ENCODE measurements at regions not wholly inside any gene's neighbourhood (a gene's known extent, or its start where the extent isn't known, plus 50 kb on each side); places are given as distances from the start of the nearest gene placed in this dataset.
"Not testable (repeated sequence)": the region's sequence is repeated elsewhere in the genome, so short reads cannot be mapped to it uniquely, and the experiment has no call there.

DNA sequence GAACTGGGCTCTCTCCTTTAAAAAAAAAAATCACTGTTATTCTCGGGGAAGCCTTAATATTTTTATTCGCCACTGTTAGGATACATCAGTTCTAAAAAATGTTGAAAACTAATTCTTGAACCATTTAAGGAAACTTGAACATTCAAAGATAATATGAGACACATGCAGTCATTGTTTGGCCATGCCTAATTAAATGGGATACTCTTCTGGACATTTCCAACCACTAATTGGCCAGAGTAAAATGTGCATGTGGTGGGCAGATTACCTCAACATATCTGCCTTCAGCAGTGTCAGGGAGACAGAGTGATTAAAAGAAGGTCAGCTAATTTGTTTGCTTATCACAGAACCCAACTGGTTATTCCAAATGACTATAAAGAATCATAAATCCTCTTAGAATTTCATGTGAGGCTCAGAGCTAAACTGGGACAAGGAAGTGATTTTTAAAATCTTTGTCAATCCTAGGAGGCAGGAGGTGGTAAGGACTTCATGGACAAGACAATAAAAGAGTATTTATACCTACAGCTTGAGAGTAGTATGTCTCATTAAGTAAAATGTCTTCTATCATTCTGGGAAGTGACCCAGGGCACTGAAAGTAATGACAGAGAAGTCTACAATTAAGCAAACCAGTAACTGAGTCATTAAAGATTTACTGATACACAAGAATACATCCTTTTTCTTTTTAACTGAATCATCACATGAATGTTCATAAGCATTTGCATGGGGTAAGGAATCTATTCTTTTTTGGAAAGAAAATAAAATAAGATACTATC lies 242.9 kb upstream of the TRPM3 start:
- DNase-seq: no peak

DNA sequence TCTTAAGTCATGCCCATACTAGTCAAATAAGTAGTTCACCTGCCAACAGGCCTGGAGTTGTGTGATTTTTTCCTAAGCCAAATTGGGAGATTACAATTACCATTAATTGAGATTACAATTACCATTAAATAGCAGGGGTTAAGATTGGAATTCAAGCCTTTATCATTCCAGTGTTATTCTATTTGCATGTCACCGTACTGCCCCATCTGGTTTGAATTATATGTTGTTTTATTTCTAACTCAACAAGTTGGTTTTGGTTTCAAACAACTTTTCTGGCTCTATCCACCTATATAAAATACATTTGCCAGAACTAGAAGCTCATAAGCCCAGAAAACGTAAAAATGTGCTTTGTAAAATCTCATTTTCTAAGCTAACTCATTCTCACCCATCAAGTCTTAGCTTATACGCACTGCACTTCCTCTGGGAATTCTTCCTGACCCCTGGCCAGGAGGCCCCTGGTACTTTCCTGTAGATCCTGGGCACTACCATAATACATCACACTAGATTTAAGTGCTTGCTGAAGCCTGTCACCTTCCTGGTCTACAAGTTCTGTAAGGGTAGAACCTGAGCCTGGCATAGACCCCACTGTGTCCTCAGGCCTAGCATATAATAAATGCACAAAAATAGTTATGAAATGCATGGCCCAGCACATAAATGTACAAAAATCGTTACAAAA lies 242.0 kb upstream of the TRPM3 start:
- DNase-seq: no peak

DNA sequence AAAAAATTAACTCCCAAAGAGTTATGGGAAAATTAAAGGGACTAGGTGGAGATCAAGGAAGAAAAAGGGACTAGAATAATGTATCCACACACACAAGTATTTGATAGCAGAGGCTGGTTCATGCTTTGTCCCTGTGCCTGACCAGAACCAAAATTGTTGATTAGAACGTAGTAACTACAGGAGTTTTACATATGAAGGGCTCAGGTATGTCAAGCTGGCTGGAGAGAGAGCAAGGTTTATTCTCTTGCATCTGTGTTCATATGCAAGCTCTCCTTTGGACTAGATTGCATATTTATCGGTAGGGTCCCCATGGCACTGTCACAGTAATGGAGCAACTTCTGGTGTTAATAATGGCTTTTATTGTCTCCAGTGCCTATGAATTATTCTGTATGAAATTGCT lies 239.9 kb upstream of the TRPM3 start:
- no peak for DNase-seq

DNA sequence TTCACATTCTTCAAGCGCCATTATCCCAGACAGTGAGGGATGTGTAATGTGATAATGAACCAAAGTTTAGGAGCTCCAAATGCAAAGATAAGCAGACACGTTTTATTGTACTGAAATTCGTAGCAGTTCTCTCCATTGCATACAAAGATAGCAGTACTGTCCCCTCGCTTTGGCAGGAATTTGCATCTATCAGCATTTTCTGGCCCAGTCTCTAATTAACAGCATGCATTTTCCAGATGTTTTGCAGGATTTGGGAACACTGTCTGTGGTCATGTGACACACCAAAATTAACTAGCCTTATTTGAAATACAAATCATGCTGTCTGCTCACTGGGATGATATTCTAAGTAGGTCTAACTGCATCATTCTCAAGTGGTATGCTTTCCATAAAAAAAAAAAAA lies 235.9 kb upstream of the TRPM3 start:
- peak; percentile 1 for DNase-seq

DNA sequence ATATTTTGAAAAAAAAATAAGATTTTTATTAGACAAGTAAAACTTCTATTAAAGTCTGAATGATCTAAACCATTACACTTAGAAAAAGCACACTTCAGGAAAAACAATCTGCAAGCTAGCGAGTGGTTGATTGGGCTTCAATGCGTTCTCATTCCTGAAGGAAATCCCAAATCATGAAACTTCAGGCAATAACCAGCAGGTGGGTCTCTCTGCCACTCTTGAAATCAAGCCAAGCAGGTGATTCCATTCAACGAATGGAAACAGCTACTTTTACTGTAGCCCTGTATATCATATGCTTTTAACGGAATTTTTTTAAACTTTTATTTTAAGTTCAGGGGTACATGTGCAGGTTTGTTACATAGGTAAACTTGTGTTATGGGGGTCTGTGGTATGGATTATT lies 234.5 kb upstream of the TRPM3 start:
- DNase-seq: peak; percentile 3

DNA sequence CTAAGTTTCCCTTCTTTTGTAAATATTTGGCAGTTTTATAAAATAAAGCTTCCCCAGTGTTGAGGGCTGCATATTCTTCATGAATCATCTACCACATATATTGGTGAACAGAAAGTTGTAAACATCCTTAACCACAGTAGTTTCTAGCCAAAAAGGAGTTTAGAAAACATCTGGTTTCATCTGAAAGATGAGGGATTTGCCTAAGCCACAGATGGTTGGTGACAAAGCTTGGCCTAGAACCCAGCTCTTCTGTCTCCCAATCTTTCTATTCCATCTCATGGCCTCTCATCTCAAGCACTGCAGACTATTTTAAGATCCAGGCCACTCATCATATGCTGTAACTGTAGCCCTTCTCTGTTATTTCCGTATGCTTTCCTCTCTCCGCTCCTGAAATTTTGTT lies 232.3 kb upstream of the TRPM3 start:
- DNase-seq: no peak

DNA sequence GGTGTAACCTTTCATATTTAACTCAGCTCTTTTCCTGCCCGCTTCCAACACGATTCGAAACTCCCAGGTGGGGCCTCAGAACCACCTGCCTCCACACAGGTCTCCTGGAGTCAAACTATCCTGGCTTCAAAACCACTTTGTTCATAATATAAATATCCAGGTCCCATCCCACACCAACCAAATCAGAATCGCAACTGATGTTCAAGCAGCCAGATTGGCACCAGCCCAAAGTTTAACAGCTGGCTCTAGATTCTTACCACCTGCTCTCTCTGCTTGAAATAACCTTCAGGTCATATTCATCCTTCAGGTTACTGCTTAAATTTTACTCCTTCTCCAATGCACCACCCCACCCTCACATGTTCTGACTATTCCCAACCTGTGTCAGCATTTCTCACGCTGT lies 231.4 kb upstream of the TRPM3 start:
- no peak for DNase-seq

DNA sequence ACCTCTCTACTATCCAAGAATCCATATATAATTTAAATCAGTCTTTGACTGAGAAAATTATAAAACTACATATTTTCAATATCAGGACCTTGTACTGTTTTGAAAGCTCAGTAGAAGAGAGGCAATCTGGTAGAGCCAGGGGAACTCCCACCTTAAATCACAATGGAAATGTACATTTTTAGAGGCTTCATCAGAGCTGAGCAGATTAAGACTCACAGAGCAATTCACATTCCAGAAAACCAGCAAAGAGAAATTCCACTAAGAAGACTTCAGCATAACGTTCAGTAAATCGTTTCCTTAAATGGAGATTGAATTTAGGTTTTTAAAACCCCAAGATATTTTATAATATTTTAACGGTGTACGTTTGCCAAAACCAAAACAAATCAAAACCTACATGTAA lies 227.8 kb upstream of the TRPM3 start:
- no peak for DNase-seq

DNA sequence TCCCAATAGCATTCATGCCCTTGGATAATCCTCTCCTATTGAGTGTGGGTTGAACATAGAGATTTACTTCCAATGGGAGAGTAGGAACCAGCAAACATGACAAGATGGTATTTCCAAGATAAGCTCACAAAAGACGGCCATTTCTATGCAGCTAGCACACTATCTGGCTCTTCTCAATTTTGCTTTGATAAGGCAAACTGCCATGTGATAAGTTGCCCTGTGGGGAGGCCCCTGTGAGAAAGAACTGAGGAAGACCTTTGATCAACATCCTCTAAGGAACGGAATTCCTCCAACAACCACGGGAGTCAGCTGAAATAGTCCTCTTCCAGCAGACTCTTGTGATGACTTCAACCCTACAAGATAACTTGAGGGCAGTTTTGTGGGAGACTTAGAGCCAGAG lies 211.9 kb upstream of the TRPM3 start:
- DNase-seq: no peak

DNA sequence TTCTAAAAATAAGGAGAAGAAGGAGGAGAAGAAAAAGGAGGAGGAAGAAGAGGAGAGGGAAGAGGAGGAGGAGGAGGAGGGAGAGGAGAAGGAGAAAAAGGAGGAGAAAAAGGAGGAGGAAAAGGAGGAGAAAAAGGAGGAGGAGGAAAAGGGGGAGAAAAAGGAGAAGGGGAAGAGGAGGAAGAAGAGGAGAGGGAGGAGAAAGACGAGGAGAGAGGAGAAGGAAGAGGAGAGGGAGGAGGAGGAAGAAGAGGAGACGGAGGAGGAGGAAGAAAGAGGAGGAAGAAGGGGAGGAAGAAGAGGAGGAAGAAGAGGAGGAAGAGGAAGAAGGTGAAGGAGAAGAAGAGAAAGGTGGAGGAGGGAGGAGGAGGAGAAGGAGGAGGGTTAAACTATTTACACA lies 210.2 kb upstream of the TRPM3 start:
- no peak for DNase-seq

DNA sequence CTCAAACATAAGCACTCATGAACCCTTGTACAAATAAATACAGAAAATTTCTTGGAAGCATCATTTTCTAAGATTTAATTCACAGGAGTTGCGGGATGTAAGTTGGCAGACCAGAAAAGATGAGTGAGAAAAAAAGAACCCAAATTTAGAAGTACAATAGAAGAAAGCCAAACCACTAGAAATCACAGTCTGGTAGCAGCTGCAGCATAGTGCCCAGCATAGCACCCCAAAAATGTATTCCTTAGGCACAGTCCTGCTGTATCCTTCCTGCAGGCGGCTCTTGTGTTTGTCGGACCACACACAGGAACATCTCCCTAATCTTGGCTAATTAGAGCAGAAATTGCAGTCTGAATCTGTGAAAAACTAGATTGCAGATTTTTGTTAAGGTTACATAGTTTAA lies 208.5 kb upstream of the TRPM3 start:
- no peak for DNase-seq

DNA sequence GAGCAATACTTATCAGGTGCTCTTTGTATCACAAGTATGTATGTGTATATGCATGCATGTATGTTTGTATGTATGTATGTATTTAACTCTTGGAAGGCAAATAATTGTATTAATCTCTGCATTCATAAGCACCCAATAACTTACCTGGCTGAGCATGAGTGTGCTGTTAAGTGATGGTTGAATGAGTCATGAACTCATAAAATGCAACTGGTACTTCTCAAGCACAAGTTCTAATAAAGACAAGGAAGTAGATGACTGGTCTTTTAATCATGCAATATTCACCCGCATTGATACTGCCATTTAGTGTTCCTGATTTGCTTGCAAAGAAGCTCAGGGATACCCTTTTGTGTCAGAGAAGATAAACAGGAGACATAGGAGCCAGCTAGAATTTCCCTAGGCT lies 204.9 kb upstream of the TRPM3 start:
- no peak for DNase-seq

DNA sequence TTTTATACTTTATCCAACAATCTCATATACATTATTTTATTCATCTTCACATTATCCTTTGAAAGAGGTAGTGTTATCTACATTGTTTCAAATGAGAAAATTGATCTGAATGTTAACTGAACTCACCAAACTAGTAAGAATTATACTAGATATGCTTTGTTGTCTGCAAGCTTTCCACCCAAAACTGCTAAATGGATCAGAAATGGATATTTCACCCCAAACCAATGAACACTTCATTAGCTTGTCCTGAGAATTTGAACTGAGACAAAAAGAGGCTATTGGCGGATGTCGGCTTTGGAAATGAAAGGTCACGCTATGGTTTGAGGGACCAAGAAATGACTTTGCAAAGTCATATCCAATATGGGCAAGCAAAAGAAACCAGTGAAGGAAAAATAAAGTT lies 201.9 kb upstream of the TRPM3 start:
- no peak for DNase-seq

DNA sequence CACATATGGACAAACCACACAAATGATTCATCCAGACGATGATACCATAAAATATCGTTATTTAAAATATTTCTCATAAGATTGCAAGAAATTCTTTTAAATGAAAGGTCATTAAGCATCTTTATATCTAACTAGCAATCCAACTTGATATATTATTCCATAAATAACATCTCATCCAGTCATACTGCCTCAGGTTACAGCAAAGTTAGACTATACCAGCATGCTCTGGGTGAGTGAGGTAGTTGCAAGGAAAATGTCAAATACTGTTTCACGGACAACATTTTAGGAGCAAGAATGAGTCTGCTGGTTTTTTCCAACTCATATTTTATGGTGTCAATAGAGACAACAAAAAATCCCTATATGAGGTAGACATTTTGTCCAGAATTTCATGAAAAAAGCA lies 200.9 kb upstream of the TRPM3 start:
- DNase-seq: no peak

DNA sequence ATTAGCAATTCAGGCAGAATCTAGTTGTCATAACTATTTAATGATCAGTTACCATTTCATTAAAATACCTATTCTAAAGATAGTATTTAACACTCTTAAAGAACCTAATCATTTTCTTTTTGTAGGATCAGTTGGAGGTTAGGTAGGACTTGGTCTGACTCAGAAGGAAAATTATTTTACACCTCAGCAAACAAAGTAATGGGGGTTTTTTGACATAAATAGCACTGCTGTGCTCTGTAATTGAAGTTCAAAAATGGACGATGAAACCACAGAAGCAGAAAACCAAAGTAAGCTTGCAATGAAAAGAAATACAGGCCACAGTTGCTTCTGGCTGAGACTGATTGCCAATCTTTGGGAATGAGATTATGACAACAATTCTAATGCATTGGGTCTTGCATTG lies 187.0 kb upstream of the TRPM3 start:
- no peak for DNase-seq

DNA sequence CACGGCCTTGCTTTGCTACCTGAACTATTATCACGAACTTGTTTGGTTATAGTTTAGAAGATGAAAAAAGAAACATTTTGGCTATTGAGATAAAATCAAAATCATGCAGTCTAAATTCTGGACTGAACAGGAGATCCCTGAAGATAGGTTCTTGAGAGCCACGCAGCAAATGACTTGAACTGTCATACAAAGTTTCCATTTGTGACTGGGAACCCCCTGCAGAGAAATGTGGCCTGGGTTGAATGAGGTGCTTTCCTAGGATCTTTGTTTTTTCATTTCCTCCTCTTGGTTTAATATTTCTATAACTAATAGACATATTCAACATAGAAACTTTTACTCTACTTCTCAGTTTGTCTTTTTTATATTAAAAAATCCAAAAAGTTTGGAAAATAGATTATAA lies 184.7 kb upstream of the TRPM3 start:
- DNase-seq: no peak

DNA sequence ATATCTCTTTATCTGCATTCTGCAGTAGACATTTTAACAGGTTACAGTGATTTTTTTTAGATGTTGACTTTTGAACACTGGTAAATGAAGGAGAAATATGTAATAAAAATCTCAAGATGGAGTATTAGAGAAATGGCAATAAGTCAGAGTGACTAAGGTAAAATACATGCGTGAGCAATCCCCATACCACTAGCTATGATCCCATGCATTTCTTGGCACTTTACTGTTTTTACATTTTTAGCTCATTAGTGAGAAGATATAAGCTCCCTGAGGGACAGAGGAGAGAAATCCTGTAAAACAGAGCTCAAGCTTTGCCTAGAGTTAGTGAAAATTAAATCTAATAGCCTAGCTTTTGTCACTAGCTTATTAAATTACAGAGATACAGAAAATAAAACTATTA lies 181.9 kb upstream of the TRPM3 start:
- DNase-seq: no peak

DNA sequence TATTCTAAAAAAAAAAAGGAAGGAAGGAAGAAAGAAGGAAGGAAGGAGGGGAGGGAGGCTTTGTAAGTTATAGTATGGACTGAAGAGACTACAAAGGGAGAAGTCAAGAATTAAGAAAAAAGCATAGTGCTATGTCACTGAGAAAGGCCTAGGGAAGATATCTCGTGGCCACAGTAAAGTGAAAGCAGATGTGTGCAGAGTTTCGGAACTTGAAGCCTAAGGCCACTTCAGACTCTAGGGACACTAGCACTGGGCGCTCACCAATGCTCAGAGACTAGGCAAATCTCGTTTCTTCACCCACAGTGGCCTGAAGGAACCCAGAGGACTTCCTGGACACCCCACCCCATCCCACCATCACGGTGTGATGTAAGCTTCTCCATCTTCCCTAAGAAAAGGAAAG lies 181.4 kb upstream of the TRPM3 start:
- DNase-seq: no peak

DNA sequence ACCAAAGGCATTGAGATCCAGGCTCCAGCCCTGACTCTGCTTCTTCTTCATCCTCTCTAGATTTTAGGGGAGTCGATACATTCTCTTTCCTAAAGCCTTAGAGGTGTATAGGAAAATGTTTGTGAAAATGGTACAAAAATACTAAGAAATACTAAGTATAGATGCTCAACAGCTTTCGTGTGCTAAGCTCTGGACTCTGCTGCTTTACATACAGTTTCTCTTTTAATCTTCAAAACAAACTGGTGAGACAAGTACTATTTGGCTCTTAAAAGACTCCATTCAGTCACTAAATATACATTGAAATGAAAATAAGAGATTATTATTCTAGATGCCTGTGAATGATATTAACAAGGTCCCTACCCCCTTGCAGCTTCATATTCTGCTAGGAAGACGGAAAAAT lies 174.5 kb upstream of the TRPM3 start:
- DNase-seq: no peak

DNA sequence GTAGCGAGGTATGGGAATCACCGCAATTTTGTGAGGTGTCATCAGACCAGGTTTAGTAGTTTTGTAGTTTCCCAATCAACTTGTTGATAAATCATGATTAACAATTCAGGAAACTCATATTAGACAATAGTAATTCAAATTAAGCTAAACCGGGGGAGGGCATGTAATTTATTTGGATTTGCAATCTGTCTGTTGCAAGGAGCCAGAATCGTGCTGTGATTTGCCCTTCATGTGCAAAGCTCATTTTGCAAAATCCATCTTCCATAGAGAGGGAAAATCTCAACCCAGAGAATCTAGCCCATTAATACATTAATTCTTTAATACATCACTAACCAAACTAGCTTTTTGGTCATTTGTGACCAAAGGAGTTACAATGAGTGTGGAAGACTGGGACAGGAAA lies 164.7 kb upstream of the TRPM3 start:
- no peak for DNase-seq

DNA sequence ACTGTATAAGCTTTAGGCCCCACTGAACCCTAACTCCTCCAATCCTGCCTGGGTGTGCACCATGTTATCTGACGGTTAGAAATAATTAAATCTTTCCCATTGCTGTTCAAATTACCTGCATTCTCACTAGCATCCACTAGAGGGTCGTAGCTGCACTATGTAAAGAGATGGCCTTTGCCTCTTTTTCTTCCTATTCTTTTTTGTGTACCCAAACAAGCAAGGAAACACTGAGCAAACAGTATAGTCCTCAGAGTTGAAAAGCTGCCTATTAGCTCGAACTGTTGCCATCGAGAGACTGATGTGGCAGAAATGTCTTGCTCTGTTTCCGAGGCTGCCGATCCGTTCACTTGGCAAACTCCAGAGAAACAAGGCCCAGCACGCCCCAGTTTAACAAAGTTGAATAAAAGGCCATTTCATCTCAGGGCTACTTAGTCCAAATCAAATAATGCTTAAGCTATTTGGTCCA lies 163.8 kb upstream of the TRPM3 start:
- DNase-seq: peak; percentile 67

DNA sequence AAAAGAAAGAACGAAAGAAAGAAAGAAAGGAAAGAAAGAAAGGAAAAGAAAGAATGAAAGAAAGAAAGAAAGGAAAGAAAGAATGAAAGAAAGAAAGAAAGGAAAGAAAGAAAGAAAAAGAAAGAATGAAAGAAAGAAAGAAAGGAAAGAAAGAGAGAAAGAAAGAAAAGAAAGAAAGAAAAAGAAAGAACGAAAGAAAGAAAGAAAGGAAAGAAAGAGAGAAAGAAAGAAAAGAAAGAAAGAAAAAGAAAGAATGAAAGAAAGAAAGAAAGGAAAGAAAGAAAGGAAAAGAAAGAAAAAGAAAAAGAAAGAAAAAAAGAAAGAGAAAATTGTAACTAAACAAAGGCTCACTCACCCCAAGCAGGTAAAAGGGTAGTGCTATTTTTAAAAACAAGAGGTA lies 160.7 kb upstream of the TRPM3 start:
- not testable (repeated sequence) for DNase-seq

DNA sequence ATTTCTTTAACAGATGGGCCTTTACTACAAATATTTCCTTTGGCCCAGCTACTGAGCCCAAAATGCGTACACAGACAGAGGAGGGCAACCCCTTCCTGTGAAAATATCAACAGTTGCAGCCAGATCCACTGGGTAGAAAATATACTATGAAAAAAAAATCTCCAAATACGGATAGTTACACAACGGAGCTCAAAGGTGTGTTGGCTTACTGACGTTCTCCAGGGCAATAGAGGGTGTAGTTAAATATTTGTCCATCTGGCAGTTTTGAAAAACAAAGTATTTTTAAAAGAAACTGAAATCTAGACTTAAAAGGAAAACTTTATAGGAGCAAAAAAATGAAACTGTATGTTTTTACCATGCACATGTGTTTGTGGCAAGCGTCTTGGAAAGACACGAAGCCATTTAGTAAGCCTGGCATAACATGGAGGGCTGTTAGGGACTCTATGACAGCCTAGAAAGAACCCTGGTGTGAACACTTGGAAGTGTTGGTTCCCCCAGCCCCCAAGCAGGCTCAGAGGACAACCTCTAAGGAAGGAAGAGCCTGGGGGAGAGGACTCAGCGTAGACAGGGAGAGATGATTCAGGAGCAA lies 157.8 kb upstream of the TRPM3 start:
- no peak for DNase-seq

DNA sequence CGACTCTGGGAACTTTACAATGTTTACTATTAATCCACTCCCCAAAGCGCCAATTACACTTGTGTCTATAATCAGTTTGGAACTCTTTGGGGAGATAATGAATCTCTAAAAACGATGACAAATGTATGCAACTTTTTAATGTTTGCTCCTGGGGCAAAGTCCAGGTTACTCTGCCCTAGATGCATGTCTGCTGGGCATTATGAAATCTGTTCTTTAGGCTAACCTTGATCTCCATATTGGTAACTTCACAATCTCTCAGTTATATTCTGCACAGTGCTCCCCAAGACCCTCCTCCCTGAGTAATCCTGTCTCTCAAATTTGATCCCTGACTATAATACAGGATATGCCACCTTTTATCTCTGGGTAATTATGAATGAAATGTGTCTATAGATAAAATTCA lies 152.2 kb upstream of the TRPM3 start:
- DNase-seq: no peak
